Body of pancreas (tissue), 4 donors: ENCODE measurements at regions not wholly inside any gene's neighbourhood (a gene's known extent, or its start where the extent isn't known, plus 50 kb on each side); places are given as distances from the start of the nearest gene placed in this dataset.

Experiments
- ATAC-seq: fragments of 150-250 bp; one replicate; pipeline ENCODE4 v1.9.1; 2016
- DNase-seq, 4 donors: peaks; one replicate each; pipeline ENCODE4 v3.0.0-alpha.2; 2019
- H3K27ac ChIP-seq, 4 donors: fragments of 200-600 bp; sonication (generic); 1 replicate in 3 of 4; 2 replicates in 1 of 4; pipeline versions ENCODE4 v1.5.1 to v1.6.1; 2016 to 2019; ENCODE audit warnings: mild to moderate bottlenecking in 1 of 4, mixed read lengths in 1 of 4, moderate library complexity in 1 of 4
- H3K27me3 ChIP-seq, 2 donors: fragments of 200-600 bp; sonication (generic); one replicate each; pipeline ENCODE4 v1.6.0; 2016; ENCODE audit warnings: mild to moderate bottlenecking in 1 of 2
- H3K36me3 ChIP-seq, 2 donors: fragments of 200-600 bp; sonication (generic); replicated peaks in 1 of 2; 2 replicates each; pipeline ENCODE4 v1.5.1; 2016; ENCODE audit warnings: low read depth in 2 of 2; ENCODE audit not compliant: insufficient read depth in 1 of 2
- H3K4me1 ChIP-seq: fragments of 200-600 bp; sonication (generic); one replicate; pipeline ENCODE4 v1.6.0; 2016
- H3K4me3 ChIP-seq, 2 donors: fragments of 200-600 bp; sonication (generic); 1 replicate in 1 of 2; 2 replicates in 1 of 2; pipeline ENCODE4 v1.5.1; 2016 to 2019
- H3K9me3 ChIP-seq, 3 donors: fragments of 200-600 bp; sonication (generic); 1 replicate in 2 of 3; 2 replicates in 1 of 3; pipeline ENCODE4 v1.5.1; 2016
- POLR2A ChIP-seq, 3 donors: fragments of 450-650 bp; IDR thresholded peaks; one replicate each; pipeline ENCODE4 v1.6.1; 2016; ENCODE audit warnings: antibody characterized with exemption in 3 of 3, mild to moderate bottlenecking in 2 of 3
- WGBS, 2 donors: methylation state at CpG; one replicate each; pipeline ENCODE4 v1.1.5; 2017; 5-methylcytosine and 5-hydroxymethylcytosine counted together
- intact Hi-C: fragments of 100-400 bp; cut with DNase I; formaldehyde crosslinking; loops from one replicate; pipeline ENCODE4 v1.15.1; 2023
- TF ChIP-seq, protein P1 (sequence below), 7 experiments: fragments of 450-650 bp in 4 of 7; fragments of 200-600 bp in 3 of 7; sonication (generic) in 3 of 7; IDR thresholded peaks; one replicate each; pipeline ENCODE4 v1.5.1; 2016 to 2019; ENCODE audit warnings: antibody characterized with exemption in 7 of 7

DNA sequence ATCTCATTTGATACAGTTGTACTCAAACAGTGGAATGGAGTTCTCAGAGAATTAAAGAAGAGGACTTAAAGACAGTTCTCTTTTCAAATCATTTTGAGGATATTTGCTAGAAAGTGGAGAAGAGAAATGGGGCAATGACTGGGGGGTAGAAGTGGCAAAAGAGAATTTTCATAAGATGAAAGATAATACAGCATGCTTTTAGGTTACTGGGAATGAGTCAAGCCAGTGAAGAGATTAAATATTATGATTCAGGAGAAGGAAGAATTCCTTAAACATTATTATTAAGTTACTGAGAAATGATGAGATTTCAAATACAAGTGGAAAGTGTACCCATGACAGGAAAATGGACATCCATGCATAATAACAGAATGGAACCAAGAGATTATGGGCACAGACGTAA is 219.0 kb upstream of the DKK2 start:
- intact Hi-C loops, result no loop called here
- no peak for ATAC-seq

GRCh38 chr4:107253579-107254068 is 217.5 kb upstream of the DKK2 start:
- WGBS, 2 donors, result 74 to 75% methylated on average over 3 of the region's 3 CpGs
- no peaks in the 10 kb centered on the region for H3K36me3 ChIP-seq
- no peak overlapping the region for H3K4me3 ChIP-seq
- DNase-seq (no peak), ATAC-seq (no peak)
- no peaks in the 10 kb centered on the region for H3K9me3 ChIP-seq
- TF ChIP-seq, protein P1, sequence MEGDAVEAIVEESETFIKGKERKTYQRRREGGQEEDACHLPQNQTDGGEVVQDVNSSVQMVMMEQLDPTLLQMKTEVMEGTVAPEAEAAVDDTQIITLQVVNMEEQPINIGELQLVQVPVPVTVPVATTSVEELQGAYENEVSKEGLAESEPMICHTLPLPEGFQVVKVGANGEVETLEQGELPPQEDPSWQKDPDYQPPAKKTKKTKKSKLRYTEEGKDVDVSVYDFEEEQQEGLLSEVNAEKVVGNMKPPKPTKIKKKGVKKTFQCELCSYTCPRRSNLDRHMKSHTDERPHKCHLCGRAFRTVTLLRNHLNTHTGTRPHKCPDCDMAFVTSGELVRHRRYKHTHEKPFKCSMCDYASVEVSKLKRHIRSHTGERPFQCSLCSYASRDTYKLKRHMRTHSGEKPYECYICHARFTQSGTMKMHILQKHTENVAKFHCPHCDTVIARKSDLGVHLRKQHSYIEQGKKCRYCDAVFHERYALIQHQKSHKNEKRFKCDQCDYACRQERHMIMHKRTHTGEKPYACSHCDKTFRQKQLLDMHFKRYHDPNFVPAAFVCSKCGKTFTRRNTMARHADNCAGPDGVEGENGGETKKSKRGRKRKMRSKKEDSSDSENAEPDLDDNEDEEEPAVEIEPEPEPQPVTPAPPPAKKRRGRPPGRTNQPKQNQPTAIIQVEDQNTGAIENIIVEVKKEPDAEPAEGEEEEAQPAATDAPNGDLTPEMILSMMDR (IDR thresholded peaks at IDR 0.05), result no peak
- no peak for TF ChIP-seq POLR2A (IDR thresholded peaks at IDR 0.05)
- H3K27me3 ChIP-seq, result no peaks in the 10 kb centered on the region
- intact Hi-C loops, result no loop called here
- no peaks in the 10 kb centered on the region for H3K4me1 ChIP-seq
- no peak overlapping the region for H3K27ac ChIP-seq

More for the DNA sequence above, 219.0 kb upstream of the DKK2 start:
- TF ChIP-seq, protein P1 (IDR thresholded peaks at IDR 0.05), result no peak
- no peak for TF ChIP-seq POLR2A (IDR thresholded peaks at IDR 0.05)
- H3K9me3 ChIP-seq, result no peaks in the 10 kb centered on the region
- H3K4me3 ChIP-seq, result no peak overlapping the region
- H3K4me1 ChIP-seq, result no peaks in the 10 kb centered on the region
- DNase-seq, result no peak
- H3K27ac ChIP-seq, result no peak overlapping the region
- H3K27me3 ChIP-seq, result no peaks in the 10 kb centered on the region
- 81 to 82% methylated on average over 1 of the region's 1 CpG for WGBS, 2 donors
- H3K36me3 ChIP-seq, result no peaks in the 10 kb centered on the region

DNA sequence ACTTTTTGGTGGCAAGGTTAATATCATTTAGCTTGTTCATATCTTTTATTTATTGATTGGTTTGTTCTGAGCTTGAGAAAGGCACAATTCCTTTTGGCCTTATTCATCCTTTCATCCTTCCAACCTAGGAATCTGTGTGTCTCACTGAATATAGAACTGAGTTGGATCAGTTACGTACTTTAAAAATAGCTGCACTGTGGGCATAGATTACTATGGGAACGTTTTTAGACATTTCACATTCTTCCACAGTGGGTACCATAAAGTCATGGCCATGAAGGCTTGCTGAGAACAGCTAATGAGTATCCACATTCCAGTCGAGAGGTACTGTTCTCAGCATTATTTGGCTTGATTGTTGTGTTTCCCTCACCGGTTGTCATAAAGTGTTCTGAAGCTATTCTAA is 217.0 kb upstream of the DKK2 start:
- H3K27me3 ChIP-seq, result no peaks in the 10 kb centered on the region
- WGBS, 2 donors, result 65 to 67% methylated on average over 4 of the region's 4 CpGs
- H3K36me3 ChIP-seq, result no peaks in the 10 kb centered on the region
- ATAC-seq (no peak), DNase-seq (no peak)
- no peak overlapping the region for H3K27ac ChIP-seq
- TF ChIP-seq POLR2A (IDR thresholded peaks at IDR 0.05), result no peak
- TF ChIP-seq, protein P1 (IDR thresholded peaks at IDR 0.05), result no peak
- H3K4me3 ChIP-seq, result no peak overlapping the region
- no peaks in the 10 kb centered on the region for H3K9me3 ChIP-seq
- intact Hi-C loops, result no loop called here
- no peaks in the 10 kb centered on the region for H3K4me1 ChIP-seq

DNA sequence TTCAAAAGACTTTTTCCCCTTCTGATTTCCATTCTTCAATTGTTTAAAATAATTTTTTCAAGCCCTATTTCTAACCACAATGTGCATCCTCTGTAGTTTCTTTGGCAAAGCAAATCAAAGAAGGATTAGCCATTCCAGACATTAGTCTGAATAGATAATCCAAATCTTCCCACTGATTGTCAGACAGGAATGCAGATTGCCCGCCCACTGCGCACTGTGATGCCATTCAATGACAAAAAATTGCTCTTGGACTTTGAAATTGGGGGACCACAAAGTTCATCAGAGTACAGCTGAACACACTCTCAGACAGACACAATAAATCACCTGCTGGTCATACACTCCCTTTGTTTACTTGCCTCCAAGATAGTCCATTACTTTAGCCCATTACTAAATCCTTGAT is 216.5 kb upstream of the DKK2 start:
- H3K36me3 ChIP-seq, result no peaks in the 10 kb centered on the region
- no peaks in the 10 kb centered on the region for H3K9me3 ChIP-seq
- ATAC-seq (no peak), DNase-seq (no peak)
- H3K4me3 ChIP-seq, result no peak overlapping the region
- no peaks in the 10 kb centered on the region for H3K4me1 ChIP-seq
- 84 to 85% methylated on average over 2 of the region's 2 CpGs for WGBS, 2 donors
- no peak overlapping the region for H3K27ac ChIP-seq
- H3K27me3 ChIP-seq, result no peaks in the 10 kb centered on the region
- TF ChIP-seq, protein P1 (IDR thresholded peaks at IDR 0.05), result no peak
- no peak for TF ChIP-seq POLR2A (IDR thresholded peaks at IDR 0.05)
- intact Hi-C loops, result no loop called here

GRCh38 chr4:107248571-107248970 is 212.5 kb upstream of the DKK2 start:
- no peaks in the 10 kb centered on the region for H3K9me3 ChIP-seq
- H3K4me1 ChIP-seq, result no peaks in the 10 kb centered on the region
- 64% methylated on average over 3 of the region's 3 CpGs for WGBS, 2 donors
- TF ChIP-seq POLR2A (IDR thresholded peaks at IDR 0.05), result no peak
- TF ChIP-seq, protein P1 (IDR thresholded peaks at IDR 0.05), result no peak
- no peaks in the 10 kb centered on the region for H3K36me3 ChIP-seq
- H3K4me3 ChIP-seq, result no peak overlapping the region
- H3K27ac ChIP-seq, result no peak overlapping the region
- DNase-seq (no peak), ATAC-seq (no peak)
- intact Hi-C loops, result no loop called here
- H3K27me3 ChIP-seq, result no peaks in the 10 kb centered on the region
